ENCODE measurements at regions not wholly inside any gene's neighbourhood (a gene's known extent, or its start where the extent isn't known, plus 50 kb on each side); places are given as distances from the start of the nearest gene placed in this dataset.

- TF ChIP-seq CTCF (IDR thresholded peaks at IDR 0.05): no peak
These were observed 498.6 kb downstream of the CAAP1 start for GRCh38 chr9:26394025-26394424.

- TF ChIP-seq CTCF (IDR thresholded peaks at IDR 0.05): no peak
These were observed 500.0 kb downstream of the CAAP1 start for GRCh38 chr9:26392639-26393038.

DNA sequence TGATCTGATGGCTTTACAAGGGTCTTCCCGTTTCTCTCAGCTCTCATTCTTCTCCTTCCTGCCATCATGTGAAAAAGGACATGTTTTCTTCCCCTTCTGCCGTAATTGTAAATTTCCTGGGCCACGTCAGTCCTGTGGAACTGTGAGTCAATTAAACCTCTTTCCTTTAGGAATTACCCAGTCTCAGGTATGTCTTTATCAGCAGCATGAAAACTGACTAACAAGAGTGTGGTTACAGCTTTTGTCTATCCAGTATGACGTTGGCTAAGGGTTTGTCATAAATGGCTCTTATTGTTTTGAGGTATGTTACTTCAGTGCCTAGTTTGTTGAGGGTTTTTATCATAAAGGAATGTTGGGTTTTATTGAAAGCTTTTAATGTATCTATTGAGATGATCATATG lies 501.6 kb downstream of the CAAP1 start:
- no peak for TF ChIP-seq CTCF (IDR thresholded peaks at IDR 0.05)

- no peak for TF ChIP-seq CTCF (IDR thresholded peaks at IDR 0.05)
These were observed 517.2 kb downstream of the CAAP1 start for GRCh38 chr9:26375448-26375847.

DNA sequence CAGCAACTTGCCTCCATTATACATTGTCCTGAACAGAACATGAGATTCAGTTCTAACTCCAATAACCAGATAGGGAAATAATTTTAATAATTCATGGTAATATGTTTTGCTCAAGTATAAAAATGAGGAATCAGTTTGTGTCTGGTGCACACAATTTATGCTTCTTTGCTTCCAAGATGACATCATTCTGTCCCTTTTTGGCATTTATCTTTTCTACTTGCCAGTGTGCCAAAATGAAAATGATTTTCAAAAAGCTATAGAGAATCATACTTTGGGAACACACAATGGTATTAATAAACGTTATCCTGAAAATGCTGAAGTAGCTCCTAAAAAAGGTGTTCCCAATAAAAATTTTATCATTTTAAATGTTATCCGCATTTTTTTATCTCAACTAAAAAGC lies 519.0 kb downstream of the CAAP1 start:
- TF ChIP-seq CTCF (IDR thresholded peaks at IDR 0.05): no peak

GRCh38 chr9:26371236-26371635 lies 521.4 kb downstream of the CAAP1 start:
- TF ChIP-seq CTCF (IDR thresholded peaks at IDR 0.05): no peak

- TF ChIP-seq CTCF (IDR thresholded peaks at IDR 0.05): no peak
These were observed 523.5 kb downstream of the CAAP1 start for GRCh38 chr9:26369093-26369492.

DNA sequence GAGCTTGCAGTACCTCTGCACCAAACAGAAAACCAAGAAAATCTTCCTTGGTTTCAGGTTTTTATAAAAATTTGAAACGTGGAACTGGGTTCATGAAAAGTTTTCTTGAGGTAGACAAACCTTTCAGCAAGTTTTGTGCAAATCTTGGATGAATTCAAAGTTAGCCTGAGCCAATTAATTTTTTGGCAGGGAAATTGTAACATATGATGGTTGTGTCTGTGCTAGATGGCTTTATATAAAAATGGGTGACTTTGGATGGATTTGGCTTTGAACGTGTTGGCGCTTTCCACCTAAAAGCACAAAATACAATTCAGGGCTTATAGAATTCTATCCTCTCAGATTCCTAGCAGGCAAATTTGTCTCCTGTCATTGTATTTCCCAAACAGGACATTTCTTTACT lies 524.4 kb downstream of the CAAP1 start:
- no peak for TF ChIP-seq CTCF (IDR thresholded peaks at IDR 0.05)
